GM21529 (cell line): ENCODE measurements at regions not wholly inside any gene's neighbourhood (a gene's known extent, or its start where the extent isn't known, plus 50 kb on each side); places are given as distances from the start of the nearest gene placed in this dataset.

ENCODE experiments used
- ATAC-seq: cut with Tn5 transposase; IDR thresholded peaks from one replicate; pipeline ENCODE4 v1.9.1; 2021; ENCODE audit not compliant: unreplicated experiment

- ATAC-seq: no peak
Measured at GRCh38 chr3:177753451-177754155, 556.3 kb upstream of the TBL1XR1 start.

GRCh38 chr3:177754508-177754921, 557.2 kb upstream of the TBL1XR1 start:
- no peak for ATAC-seq

- no peak for ATAC-seq
Measured at GRCh38 chr3:177758126-177758525, 560.8 kb upstream of the TBL1XR1 start.

- ATAC-seq: no peak
Measured at GRCh38 chr3:177760803-177761202, 563.5 kb upstream of the TBL1XR1 start.

- no peak for ATAC-seq
Measured at GRCh38 chr3:177764377-177764912, 567.2 kb upstream of the TBL1XR1 start.

- ATAC-seq: no peak
Measured at GRCh38 chr3:177764933-177765332, 567.7 kb upstream of the TBL1XR1 start.

- ATAC-seq: no peak
Measured at GRCh38 chr3:177770383-177771230, 573.3 kb upstream of the TBL1XR1 start.

- ATAC-seq: no peak
Measured at GRCh38 chr3:177771780-177772179, 574.5 kb upstream of the TBL1XR1 start.

GRCh38 chr3:177772908-177773557, 575.8 kb upstream of the TBL1XR1 start:
- ATAC-seq: peak; percentile 41

GRCh38 chr3:177773717-177774116, 576.4 kb upstream of the TBL1XR1 start:
- ATAC-seq: no peak

- ATAC-seq: no peak
Measured at GRCh38 chr3:177776661-177777101, 579.4 kb upstream of the TBL1XR1 start.

GRCh38 chr3:177777699-177778098, 580.4 kb upstream of the TBL1XR1 start:
- ATAC-seq: peak; percentile 94

GRCh38 chr3:177778633-177779032, 581.4 kb upstream of the TBL1XR1 start:
- no peak for ATAC-seq

- no peak for ATAC-seq
Measured at GRCh38 chr3:177781686-177782161, 584.4 kb upstream of the TBL1XR1 start.

GRCh38 chr3:177783338-177783737, 586.1 kb upstream of the TBL1XR1 start:
- ATAC-seq: no peak

- ATAC-seq: no peak
Measured at GRCh38 chr3:177783767-177784166, 586.5 kb upstream of the TBL1XR1 start.

GRCh38 chr3:177787279-177788041, 590.2 kb upstream of the TBL1XR1 start:
- no peak for ATAC-seq

- ATAC-seq: no peak
Measured at GRCh38 chr3:177789500-177789899, 592.2 kb upstream of the TBL1XR1 start.

GRCh38 chr3:177792311-177793030, 595.2 kb upstream of the TBL1XR1 start:
- no peak for ATAC-seq

- no peak for ATAC-seq
Measured at GRCh38 chr3:177793451-177793850, 596.2 kb upstream of the TBL1XR1 start.
